Activated CD4-positive, alpha-beta T cell treated with anti-CD3 and anti-CD28 coated beads, Interleukin-2, amount 50 U/mL, for 24 hours (primary cell): ENCODE measurements at regions not wholly inside any gene's neighbourhood (a gene's known extent, or its start where the extent isn't known, plus 50 kb on each side); places are given as distances from the start of the nearest gene placed in this dataset.
"Not testable (repeated sequence)": the region's sequence is repeated elsewhere in the genome, so short reads cannot be mapped to it uniquely, and the experiment has no call there.

Experiments
- DNase-seq, 2 donors: peaks; one replicate each; pipeline ENCODE4 v3.0.0-alpha.2; 2020; ENCODE audit warnings: low read depth in 1 of 2, low spot score in 1 of 2

- DNase-seq: no peak
These were observed 166.9 kb downstream of the TOMM20 start for GRCh38 chr1:234961456-234962339.

- no peak for DNase-seq
These were observed 167.7 kb downstream of the TOMM20 start for GRCh38 chr1:234960722-234961455.

GRCh38 chr1:234958706-234959657 lies 169.7 kb downstream of the TOMM20 start:
- DNase-seq: no peak

- no peak for DNase-seq
These were observed 170.5 kb downstream of the TOMM20 start for GRCh38 chr1:234958066-234958705.

- DNase-seq: no peak
These were observed 171.1 kb downstream of the TOMM20 start for GRCh38 chr1:234957330-234958065.

- no peak for DNase-seq
These were observed 171.8 kb downstream of the TOMM20 start for GRCh38 chr1:234956821-234957329.

GRCh38 chr1:234955107-234955731 lies 173.4 kb downstream of the TOMM20 start:
- DNase-seq: no peak

- no peak for DNase-seq
These were observed 174.0 kb downstream of the TOMM20 start for GRCh38 chr1:234954613-234955012.

GRCh38 chr1:234953655-234954405 lies 174.8 kb downstream of the TOMM20 start:
- no peak for DNase-seq

- no peak for DNase-seq
These were observed 178.0 kb downstream of the TOMM20 start for GRCh38 chr1:234950598-234950997.

- DNase-seq: not testable (repeated sequence)
These were observed 179.1 kb downstream of the TOMM20 start for GRCh38 chr1:234949528-234949927.

- no peak for DNase-seq
These were observed 183.9 kb downstream of the TOMM20 start for GRCh38 chr1:234944439-234945344.

GRCh38 chr1:234943836-234944402 lies 184.7 kb downstream of the TOMM20 start:
- no peak for DNase-seq

GRCh38 chr1:234942879-234943506 lies 185.6 kb downstream of the TOMM20 start:
- no peak for DNase-seq

- DNase-seq: no peak
These were observed 186.7 kb downstream of the TOMM20 start for GRCh38 chr1:234942012-234942332.

GRCh38 chr1:234941321-234942011 lies 187.2 kb downstream of the TOMM20 start:
- DNase-seq: no peak
